ENCODE measurements at regions not wholly inside any gene's neighbourhood (a gene's known extent, or its start where the extent isn't known, plus 50 kb on each side); places are given as distances from the start of the nearest gene placed in this dataset.

GRCh38 chr4:129578336-129578735, 482.4 kb downstream of the C4orf33 start:
- H3K27me3 ChIP-seq (ENCODE audit: control insufficient read depth, extremely low read depth, insufficient read depth, low read length) = no peaks in the 10 kb centered on the region
- FAIRE-seq = no peak

GRCh38 chr4:129581305-129581704, 485.4 kb downstream of the C4orf33 start:
- Histone ChIP-seq H3K4me1 (ENCODE audit: control insufficient read depth, extremely low read depth, insufficient read depth, low read length) (no peaks in the 10 kb centered on the region), H4K20me1 (ENCODE audit: control insufficient read depth, extremely low read depth, insufficient read depth, low read length) (no peaks in the 10 kb centered on the region), H2AFZ (ENCODE audit: control insufficient read depth, low read length) (no peak overlapping the region), H3K79me2 (ENCODE audit: control insufficient read depth, insufficient read depth, low read length) (no peaks in the 10 kb centered on the region), H3K27me3 (ENCODE audit: control insufficient read depth, extremely low read depth, insufficient read depth, low read length) (no peaks in the 10 kb centered on the region), H3K36me3 (ENCODE audit: control insufficient read depth in 2 of 2, extremely low read depth in 1 of 2, insufficient read depth in 2 of 2, low read length in 2 of 2) (no peaks in the 10 kb centered on the region), H3K4me2 (ENCODE audit: control insufficient read depth, extremely low read depth, insufficient read depth, low read depth, low read length) (no peak overlapping the region), H3K9me1 (ENCODE audit: control insufficient read depth, extremely low read depth, insufficient read depth, low read length) (no peaks in the 10 kb centered on the region), H3K9me3 (ENCODE audit: control insufficient read depth, low read depth, low read length) (no peaks in the 10 kb centered on the region), H3K4me3 (ENCODE audit: control insufficient read depth in 2 of 3, extremely low read depth in 1 of 3, insufficient read depth in 2 of 3, low read depth in 1 of 3, low read length in 3 of 3) (no peak overlapping the region), H3K9ac (ENCODE audit: control insufficient read depth, extremely low read depth, insufficient read depth, low read length) (no peak overlapping the region), H3K27ac (ENCODE audit: control insufficient read depth, insufficient read depth, low read length) (no peak overlapping the region)
- TF ChIP-seq CTCF (optimal IDR thresholded peaks at IDR 0.05 in 1 of 3, IDR thresholded peaks at IDR 0.05 in 1 of 3, conservative IDR thresholded peaks at IDR 0.05 in 1 of 3; ENCODE audit: extremely low read depth in 1 of 3, insufficient read depth in 2 of 3, low read length in 3 of 3) (no peak), EZH2 (IDR thresholded peaks at IDR 0.05; ENCODE audit: low read length) (no peak)
- dilution Hi-C loops (cut with MboI; ENCODE audit: extremely low pct_ligation_motif_present, low sequenced_read_pairs) = no loop called here
- no peak for FAIRE-seq
- DNase-seq (ENCODE audit: low read depth, low spot score) = no peak

More at GRCh38 chr4:129578336-129578735, 482.4 kb downstream of the C4orf33 start:
- H3K4me1 ChIP-seq (ENCODE audit: control insufficient read depth, extremely low read depth, insufficient read depth, low read length) = no peaks in the 10 kb centered on the region
- no peak overlapping the region for H3K27ac ChIP-seq (ENCODE audit: control insufficient read depth, insufficient read depth, low read length)
- no peaks in the 10 kb centered on the region for H3K79me2 ChIP-seq (ENCODE audit: control insufficient read depth, insufficient read depth, low read length)
- no peak overlapping the region for H3K4me2 ChIP-seq (ENCODE audit: control insufficient read depth, extremely low read depth, insufficient read depth, low read depth, low read length)
- H3K36me3 ChIP-seq (ENCODE audit: control insufficient read depth in 2 of 2, extremely low read depth in 1 of 2, insufficient read depth in 2 of 2, low read length in 2 of 2) = no peaks in the 10 kb centered on the region
- H3K9ac ChIP-seq (ENCODE audit: control insufficient read depth, extremely low read depth, insufficient read depth, low read length) = no peak overlapping the region
- no peak for DNase-seq (ENCODE audit: low read depth, low spot score)
- dilution Hi-C loops (cut with MboI; ENCODE audit: extremely low pct_ligation_motif_present, low sequenced_read_pairs) = no loop called here
- TF ChIP-seq EZH2 (IDR thresholded peaks at IDR 0.05; ENCODE audit: low read length) (no peak), CTCF (optimal IDR thresholded peaks at IDR 0.05 in 1 of 3, IDR thresholded peaks at IDR 0.05 in 1 of 3, conservative IDR thresholded peaks at IDR 0.05 in 1 of 3; ENCODE audit: extremely low read depth in 1 of 3, insufficient read depth in 2 of 3, low read length in 3 of 3) (no peak)
- no peaks in the 10 kb centered on the region for H3K9me1 ChIP-seq (ENCODE audit: control insufficient read depth, extremely low read depth, insufficient read depth, low read length)
- no peaks in the 10 kb centered on the region for H4K20me1 ChIP-seq (ENCODE audit: control insufficient read depth, extremely low read depth, insufficient read depth, low read length)
- no peaks in the 10 kb centered on the region for H3K9me3 ChIP-seq (ENCODE audit: control insufficient read depth, low read depth, low read length)
- no peak overlapping the region for H2AFZ ChIP-seq (ENCODE audit: control insufficient read depth, low read length)
- H3K4me3 ChIP-seq (ENCODE audit: control insufficient read depth in 2 of 3, extremely low read depth in 1 of 3, insufficient read depth in 2 of 3, low read depth in 1 of 3, low read length in 3 of 3) = no peak overlapping the region
